ENCODE measurements at regions not wholly inside any gene's neighbourhood (a gene's known extent, or its start where the extent isn't known, plus 50 kb on each side); places are given as distances from the start of the nearest gene placed in this dataset.

- Histone ChIP-seq H3K9me3 (ENCODE audit: insufficient read depth, low read depth, low read length) (no peaks in the 10 kb centered on the region), H3K4me1 (ENCODE audit: insufficient read depth, low read length) (peaks cover 4% of the 10 kb centered on the region), H3K27me3 (ENCODE audit: insufficient read depth, low read length) (no peaks in the 10 kb centered on the region), H3K27ac (ENCODE audit: low read depth, low read length) (no peak overlapping the region), H4K20me1 (ENCODE audit: insufficient read depth, low read length) (no peaks in the 10 kb centered on the region), H3K9ac (ENCODE audit: low read length) (no peak overlapping the region), H3K4me3 (ENCODE audit: insufficient read depth, low read depth, low read length) (no peak overlapping the region), H3K79me2 (ENCODE audit: insufficient read depth, low read length) (no peaks in the 10 kb centered on the region), H3K36me3 (ENCODE audit: insufficient read depth, low read length) (no peaks in the 10 kb centered on the region), H2AFZ (ENCODE audit: low read depth, low read length) (no peak overlapping the region), H3K4me2 (ENCODE audit: low read length) (no peak overlapping the region)
- Mint-ChIP-seq H3K4me1 (ENCODE audit: low read depth, unreplicated experiment) (peaks cover 9% of the 10 kb centered on the region), H3K4me3 (ENCODE audit: unreplicated experiment) (no peak overlapping the region), H3K27me3 (ENCODE audit: low read depth, unreplicated experiment) (no peaks in the 10 kb centered on the region), H3K36me3 (ENCODE audit: low read depth, unreplicated experiment) (no peaks in the 10 kb centered on the region), H3K27ac (ENCODE audit: unreplicated experiment) (no peak overlapping the region), H3K9me3 (ENCODE audit: unreplicated experiment) (no peaks in the 10 kb centered on the region)
- TF ChIP-seq CTCF (IDR thresholded peaks at IDR 0.05; ENCODE audit: insufficient read depth, low read depth, low read length) (no peak), EZH2 (IDR thresholded peaks at IDR 0.05; ENCODE audit: insufficient read depth, low read length) (no peak)
- DNase-seq (ENCODE audit: low read depth): no peak
- no peak for FAIRE-seq
Observed at GRCh38 chr2:160742667-160743066, 249.1 kb upstream of the RBMS1 start.

- Histone ChIP-seq H4K20me1 (ENCODE audit: insufficient read depth, low read length) (no peaks in the 10 kb centered on the region), H3K9ac (ENCODE audit: low read length) (no peak overlapping the region), H3K9me3 (ENCODE audit: insufficient read depth, low read depth, low read length) (no peaks in the 10 kb centered on the region), H3K79me2 (ENCODE audit: insufficient read depth, low read length) (no peaks in the 10 kb centered on the region), H2AFZ (ENCODE audit: low read depth, low read length) (no peak overlapping the region), H3K27ac (ENCODE audit: low read depth, low read length) (no peak overlapping the region), H3K4me2 (ENCODE audit: low read length) (peak overlapping the region; percentile 68), H3K4me1 (ENCODE audit: insufficient read depth, low read length) (peaks cover 33% of the 10 kb centered on the region), H3K4me3 (ENCODE audit: insufficient read depth, low read depth, low read length) (no peak overlapping the region), H3K27me3 (ENCODE audit: insufficient read depth, low read length) (no peaks in the 10 kb centered on the region), H3K36me3 (ENCODE audit: insufficient read depth, low read length) (no peaks in the 10 kb centered on the region)
- Mint-ChIP-seq H3K9me3 (ENCODE audit: unreplicated experiment) (no peaks in the 10 kb centered on the region), H3K36me3 (ENCODE audit: low read depth, unreplicated experiment) (no peaks in the 10 kb centered on the region), H3K27ac (ENCODE audit: unreplicated experiment) (peak overlapping the region; percentile 58), H3K4me3 (ENCODE audit: unreplicated experiment) (no peak overlapping the region), H3K27me3 (ENCODE audit: low read depth, unreplicated experiment) (no peaks in the 10 kb centered on the region), H3K4me1 (ENCODE audit: low read depth, unreplicated experiment) (peaks cover 44% of the 10 kb centered on the region)
- FAIRE-seq (peak; percentile 97), DNase-seq (ENCODE audit: low read depth) (peak; percentile 62)
- TF ChIP-seq CTCF (IDR thresholded peaks at IDR 0.05; ENCODE audit: insufficient read depth, low read depth, low read length): no peak
Observed at GRCh38 chr2:160747501-160748170, 254.0 kb upstream of the RBMS1 start.

- peak; percentile 68 for DNase-seq (ENCODE audit: low read depth)
- H3K4me3 Mint-ChIP-seq (ENCODE audit: unreplicated experiment): no peak overlapping the region
- Histone ChIP-seq H3K9ac (ENCODE audit: low read length) (no peak overlapping the region), H4K20me1 (ENCODE audit: insufficient read depth, low read length) (no peaks in the 10 kb centered on the region), H3K4me3 (ENCODE audit: insufficient read depth, low read depth, low read length) (no peak overlapping the region), H3K9me3 (ENCODE audit: insufficient read depth, low read depth, low read length) (no peaks in the 10 kb centered on the region), H3K4me1 (ENCODE audit: insufficient read depth, low read length) (peaks cover 38% of the 10 kb centered on the region), H3K36me3 (ENCODE audit: insufficient read depth, low read length) (no peaks in the 10 kb centered on the region), H3K27ac (ENCODE audit: low read depth, low read length) (no peak overlapping the region), H3K27me3 (ENCODE audit: insufficient read depth, low read length) (no peaks in the 10 kb centered on the region), H3K79me2 (ENCODE audit: insufficient read depth, low read length) (no peaks in the 10 kb centered on the region), H3K4me2 (ENCODE audit: low read length) (peak overlapping the region; percentile 35), H2AFZ (ENCODE audit: low read depth, low read length) (no peak overlapping the region)
- peaks cover 2% of the 10 kb centered on the region for H3K9me3 Mint-ChIP-seq (ENCODE audit: unreplicated experiment)
- H3K27me3 Mint-ChIP-seq (ENCODE audit: low read depth, unreplicated experiment): no peaks in the 10 kb centered on the region
- TF ChIP-seq CTCF (IDR thresholded peaks at IDR 0.05; ENCODE audit: insufficient read depth, low read depth, low read length) (no peak), EZH2 (IDR thresholded peaks at IDR 0.05; ENCODE audit: insufficient read depth, low read length) (no peak)
- peak; percentile 71 for FAIRE-seq
- H3K27ac Mint-ChIP-seq (ENCODE audit: unreplicated experiment): peak overlapping the region; percentile 22
- no peaks in the 10 kb centered on the region for H3K36me3 Mint-ChIP-seq (ENCODE audit: low read depth, unreplicated experiment)
- peaks cover 46% of the 10 kb centered on the region for H3K4me1 Mint-ChIP-seq (ENCODE audit: low read depth, unreplicated experiment)
Observed at GRCh38 chr2:160751021-160751420, 257.4 kb upstream of the RBMS1 start.

Data from astrocyte (in vitro differentiated cells and primary cell).